H1 (cell line): ENCODE measurements at regions not wholly inside any gene's neighbourhood (a gene's known extent, or its start where the extent isn't known, plus 50 kb on each side); places are given as distances from the start of the nearest gene placed in this dataset.

Source experiments
- CTCF ChIP-seq, 3 experiments: IDR thresholded peaks; 1 replicate in 2 of 3; 2 replicates in 1 of 3; pipeline versions ENCODE4 v1.5.1 to v1.6.1; 2011; ENCODE audit warnings: low read length in 3 of 3, mild to moderate bottlenecking in 3 of 3, inconsistent platforms in 2 of 3, low read depth in 1 of 3, moderate library complexity in 1 of 3; ENCODE audit not compliant: insufficient read depth in 1 of 3; ENCODE audit errors: control extremely low read depth in 1 of 3
- EGR1 ChIP-seq: IDR thresholded peaks from 2 replicates; pipeline ENCODE4 v1.6.1; 2011; ENCODE audit warnings: low read depth, low read length, borderline replicate concordance
- EZH2 ChIP-seq: fragments of 200-600 bp; sonication (generic); IDR thresholded peaks from 2 replicates; pipeline ENCODE4 v1.7.1; 2012; ENCODE audit warnings: low read depth, mild to moderate bottlenecking, moderate library complexity, low read length, inconsistent platforms; ENCODE audit not compliant: severe bottlenecking
- HDAC2 ChIP-seq, 2 experiments: fragments of 300-600 bp in 1 of 2; sonication (generic) in 1 of 2; IDR thresholded peaks; 2 replicates each; pipeline ENCODE4 v1.6.1; 2011 to 2012; ENCODE audit warnings: low read depth in 2 of 2, low read length in 2 of 2, mild to moderate bottlenecking in 2 of 2, moderate library complexity in 2 of 2, borderline replicate concordance in 1 of 2, inconsistent platforms in 1 of 2
- JUND ChIP-seq: IDR thresholded peaks from 2 replicates; pipeline ENCODE4 v1.6.1; 2011; ENCODE audit warnings: mild to moderate bottlenecking, improper control_type of control experiment, low read length
- KDM1A ChIP-seq: fragments of 200-600, 300-600 bp; sonication (generic); IDR thresholded peaks from 2 replicates; pipeline ENCODE4 v1.7.1; 2016; ENCODE audit warnings: mild to moderate bottlenecking, low read length, borderline replicate concordance
- MAFK ChIP-seq: IDR thresholded peaks from 2 replicates; pipeline ENCODE4 v1.6.1; 2012; ENCODE audit warnings: low read depth, mild to moderate bottlenecking, improper control_type of control experiment, low read length
- POLR2A ChIP-seq, 2 experiments: IDR thresholded peaks; 1 replicate in 1 of 2; 2 replicates in 1 of 2; pipeline ENCODE4 v1.6.1; 2011; ENCODE audit warnings: low read depth in 2 of 2, low read length in 2 of 2, mild to moderate bottlenecking in 2 of 2; ENCODE audit errors: control extremely low read depth in 1 of 2
- SIN3A ChIP-seq, 2 experiments: IDR thresholded peaks in 1 of 2; conservative IDR thresholded peaks in 1 of 2; 2 replicates each; pipeline ENCODE4 v1.6.1; 2011 to 2012; ENCODE audit warnings: low read length in 2 of 2, improper control_type of control experiment in 1 of 2, low read depth in 1 of 2, mild to moderate bottlenecking in 1 of 2
- TAF7 ChIP-seq: optimal IDR thresholded peaks from 2 replicates; pipeline ENCODE3; 2011; ENCODE audit warnings: low read depth, mild to moderate bottlenecking, inconsistent platforms, low read length, moderate library complexity, borderline replicate concordance
- TBP ChIP-seq: IDR thresholded peaks from 2 replicates; pipeline ENCODE4 v1.6.1; 2011; ENCODE audit warnings: low read depth, low read length, improper control_type of control experiment

DNA sequence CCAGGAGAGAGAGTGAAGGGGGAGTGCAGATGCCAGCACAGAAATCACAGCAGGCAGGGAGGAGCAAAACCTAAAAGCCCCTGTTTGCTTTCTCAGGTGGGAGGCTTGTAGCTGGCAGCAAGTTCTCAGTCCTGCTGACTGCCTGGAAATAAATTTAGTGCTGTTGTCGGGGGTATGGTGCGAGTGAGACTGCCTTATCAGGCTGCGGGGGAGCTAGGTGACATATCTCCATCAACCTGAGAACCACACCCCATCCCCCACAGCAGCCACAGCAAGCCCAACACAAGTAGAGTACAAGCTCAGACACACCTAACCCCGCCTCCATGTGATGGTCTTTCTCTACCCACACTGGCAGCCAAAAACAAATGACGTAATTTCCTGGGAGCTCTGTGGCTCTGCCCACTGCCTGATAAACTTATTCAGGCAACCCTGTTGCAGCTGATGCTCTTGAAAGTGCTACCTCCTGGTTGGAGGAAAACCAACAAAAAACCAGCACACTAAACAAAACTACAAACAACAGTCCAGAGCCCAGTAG is 953.4 kb upstream of the NDST4 start:
- no peak for TF ChIP-seq CTCF (IDR thresholded peaks at IDR 0.05; ENCODE audit: control extremely low read depth in 1 of 3, insufficient read depth in 1 of 3, low read depth in 1 of 3, low read length in 3 of 3)
- no peak for TF ChIP-seq TAF7
- TF ChIP-seq POLR2A (IDR thresholded peaks at IDR 0.05; ENCODE audit: control extremely low read depth in 1 of 2, low read depth in 2 of 2, low read length in 2 of 2), result no peak
- TF ChIP-seq KDM1A, result no peak
- no peak for TF ChIP-seq TBP
- no peak for TF ChIP-seq EGR1
- no peak for TF ChIP-seq JUND
- TF ChIP-seq MAFK, result no peak
- no peak for TF ChIP-seq HDAC2 (IDR thresholded peaks at IDR 0.05; ENCODE audit: borderline replicate concordance in 1 of 2, low read depth in 2 of 2, low read length in 2 of 2)
- no peak for TF ChIP-seq SIN3A (conservative IDR thresholded peaks at IDR 0.05 in 1 of 2, IDR thresholded peaks at IDR 0.05 in 1 of 2; ENCODE audit: low read depth in 1 of 2, low read length in 2 of 2)
- no peak for TF ChIP-seq EZH2
